Gastroesophageal sphincter (tissue), 4 donors: ENCODE measurements at regions not wholly inside any gene's neighbourhood (a gene's known extent, or its start where the extent isn't known, plus 50 kb on each side); places are given as distances from the start of the nearest gene placed in this dataset.

ENCODE experiments used
- ATAC-seq: fragments of 150-250 bp; one replicate; pipeline ENCODE4 v1.9.1; 2016; ENCODE audit warnings: mild to moderate bottlenecking, moderate library complexity
- H3K27ac ChIP-seq, 4 donors: fragments of 200-600 bp; sonication (generic) in 3 of 4; 1 replicate in 3 of 4; 2 replicates in 1 of 4; pipeline ENCODE4 v1.5.1; 2016 to 2019
- H3K27me3 ChIP-seq: fragments of 200-600 bp; sonication (generic); one replicate; pipeline ENCODE4 v1.5.1; 2019
- H3K36me3 ChIP-seq, 2 donors: fragments of 200-600 bp; sonication (generic); one replicate each; pipeline ENCODE4 v1.5.1; 2019; ENCODE audit warnings: control low read depth in 1 of 2
- H3K4me1 ChIP-seq, 3 donors: fragments of 200-600 bp; sonication (generic); 1 replicate in 2 of 3; 2 replicates in 1 of 3; pipeline ENCODE4 v1.5.1; 2016 to 2019; ENCODE audit warnings: control low read depth in 2 of 3
- H3K4me3 ChIP-seq, 2 donors: fragments of 200-600 bp; sonication (generic); one replicate each; pipeline ENCODE4 v1.5.1; 2019; ENCODE audit warnings: mild to moderate bottlenecking in 1 of 2, moderate library complexity in 1 of 2
- H3K9me3 ChIP-seq, 3 donors: fragments of 200-600 bp; sonication (generic); one replicate each; pipeline ENCODE4 v1.5.1; 2017 to 2019; ENCODE audit warnings: control low read depth in 2 of 3
- CTCF ChIP-seq, 4 experiments: fragments of 200-600 bp in 2 of 4; fragments of 450-650 bp in 2 of 4; sonication (generic) in 1 of 4; IDR thresholded peaks; one replicate each; pipeline ENCODE4 v1.5.1; 2017 to 2019; ENCODE audit warnings: antibody characterized with exemption in 4 of 4, mild to moderate bottlenecking in 2 of 4, moderate library complexity in 2 of 4
- EP300 ChIP-seq: sonication (generic); formaldehyde crosslinking; IDR thresholded peaks from one replicate; pipeline ENCODE4 v1.6.1; 2017; ENCODE audit warnings: antibody characterized with exemption, mild to moderate bottlenecking
- POLR2A ChIP-seq, 2 donors: fragments of 450-650 bp; IDR thresholded peaks; one replicate each; pipeline ENCODE4 v1.6.1; 2017; ENCODE audit warnings: antibody characterized with exemption in 2 of 2, mild to moderate bottlenecking in 2 of 2, moderate library complexity in 1 of 2
- POLR2AphosphoS5 ChIP-seq: sonication (generic); formaldehyde crosslinking; IDR thresholded peaks from one replicate; pipeline ENCODE4 v1.6.1; 2017; ENCODE audit warnings: antibody characterized with exemption
- WGBS, 2 donors: methylation state at CpG; one replicate each; pipeline ENCODE4 v1.1.5; 2018; ENCODE audit warnings: low coverage in 1 of 2; 5-methylcytosine and 5-hydroxymethylcytosine counted together

- WGBS, 2 donors: 33 to 86% methylated on average over 1 to 2 of the region's 2 CpGs
- peaks cover 0 to 7% (median 0%) of the 10 kb centered on the region in 3 donors for H3K4me1 ChIP-seq
- no peaks in the 10 kb centered on the region for H3K9me3 ChIP-seq
- H3K4me3 ChIP-seq: no peak overlapping the region
- no peaks in the 10 kb centered on the region for H3K36me3 ChIP-seq
- no peak for ATAC-seq
- H3K27ac ChIP-seq: no peak overlapping the region
- TF ChIP-seq POLR2A (IDR thresholded peaks at IDR 0.05) (no peak), POLR2AphosphoS5 (no peak), EP300 (no peak), CTCF (IDR thresholded peaks at IDR 0.05) (no peak)
- no peaks in the 10 kb centered on the region for H3K27me3 ChIP-seq
Measured at GRCh38 chr18:42157878-42158277, 202.8 kb downstream of the PIK3C3 start.

- Histone ChIP-seq H3K27ac (no peak overlapping the region), H3K27me3 (no peaks in the 10 kb centered on the region), H3K4me1 (peaks cover 0 to 7% (median 0%) of the 10 kb centered on the region in 3 donors), H3K9me3 (no peaks in the 10 kb centered on the region), H3K4me3 (no peak overlapping the region), H3K36me3 (no peaks in the 10 kb centered on the region)
- WGBS, 2 donors: 89 to 90% methylated on average over 1 to 3 of the region's 3 CpGs
- ATAC-seq: no peak
- no peak for TF ChIP-seq POLR2AphosphoS5
- no peak for TF ChIP-seq CTCF (IDR thresholded peaks at IDR 0.05)
- TF ChIP-seq POLR2A (IDR thresholded peaks at IDR 0.05): no peak
- no peak for TF ChIP-seq EP300
Measured at GRCh38 chr18:42159146-42159545, 204.1 kb downstream of the PIK3C3 start.

GRCh38 chr18:42163321-42163720, 208.3 kb downstream of the PIK3C3 start:
- no peak overlapping the region for H3K4me3 ChIP-seq
- no peaks in the 10 kb centered on the region for H3K36me3 ChIP-seq
- ATAC-seq: no peak
- H3K4me1 ChIP-seq: no peaks in the 10 kb centered on the region
- H3K27me3 ChIP-seq: no peaks in the 10 kb centered on the region
- no peak for TF ChIP-seq CTCF (IDR thresholded peaks at IDR 0.05)
- TF ChIP-seq POLR2A (IDR thresholded peaks at IDR 0.05): no peak
- TF ChIP-seq POLR2AphosphoS5: no peak
- TF ChIP-seq EP300: no peak
- no peaks in the 10 kb centered on the region for H3K9me3 ChIP-seq
- WGBS, 2 donors: 90% methylated on average over 1 of the region's 1 CpG; no CpG with 5 or more reads in 1 of the 2 donors
- H3K27ac ChIP-seq: no peak overlapping the region

- Histone ChIP-seq H3K4me3 (no peak overlapping the region), H3K27me3 (no peaks in the 10 kb centered on the region), H3K36me3 (no peaks in the 10 kb centered on the region), H3K9me3 (no peaks in the 10 kb centered on the region), H3K27ac (no peak overlapping the region), H3K4me1 (no peaks in the 10 kb centered on the region)
- 30 to 57% methylated on average over 1 of the region's 1 CpG for WGBS, 2 donors
- no peak for TF ChIP-seq EP300
- no peak for TF ChIP-seq POLR2A (IDR thresholded peaks at IDR 0.05)
- no peak for TF ChIP-seq CTCF (IDR thresholded peaks at IDR 0.05)
- TF ChIP-seq POLR2AphosphoS5: no peak
- ATAC-seq: no peak
Measured at GRCh38 chr18:42164556-42164955, 209.5 kb downstream of the PIK3C3 start.

- 22 to 38% methylated on average over 1 of the region's 1 CpG for WGBS, 2 donors
- ATAC-seq: no peak
- Histone ChIP-seq H3K27ac (no peak overlapping the region), H3K9me3 (no peaks in the 10 kb centered on the region), H3K4me3 (no peak overlapping the region), H3K27me3 (no peaks in the 10 kb centered on the region), H3K36me3 (no peaks in the 10 kb centered on the region), H3K4me1 (no peaks in the 10 kb centered on the region)
- TF ChIP-seq EP300 (no peak), CTCF (IDR thresholded peaks at IDR 0.05) (no peak), POLR2AphosphoS5 (no peak), POLR2A (IDR thresholded peaks at IDR 0.05) (no peak)
Measured at GRCh38 chr18:42165922-42166513, 211.0 kb downstream of the PIK3C3 start.
